ENCODE measurements at regions not wholly inside any gene's neighbourhood (a gene's known extent, or its start where the extent isn't known, plus 50 kb on each side); places are given as distances from the start of the nearest gene placed in this dataset.

- peak overlapping the region; percentile 12 to 82 for H3K27ac ChIP-seq (ENCODE audit: low read depth in 2 of 2, low read length in 1 of 2)
- H3K9me3 ChIP-seq (ENCODE audit: control insufficient read depth in 2 of 2, insufficient read depth in 1 of 2, low read depth in 1 of 2, low read length in 1 of 2): no peaks in the 10 kb centered on the region
- H3K36me3 ChIP-seq (ENCODE audit: control insufficient read depth in 2 of 2, insufficient read depth in 2 of 2, low read length in 1 of 2): no peaks in the 10 kb centered on the region
- 44 to 63% methylated on average over 4 of the region's 4 CpGs for WGBS, 2 donors
- H3K4me3 ChIP-seq (ENCODE audit: low read depth in 1 of 2, low read length in 2 of 2): no peak overlapping the region
- H3K4me1 ChIP-seq (ENCODE audit: control insufficient read depth in 2 of 2, insufficient read depth in 2 of 2, low read length in 1 of 2): peaks cover 0 to 17% of the 10 kb centered on the region in 2 donors
- no peaks in the 10 kb centered on the region for H3K27me3 ChIP-seq (ENCODE audit: control insufficient read depth in 1 of 2, insufficient read depth in 2 of 2, low read length in 2 of 2)
Measured at GRCh38 chr2:172227719-172228118, 125.0 kb upstream of the DLX2 start.

- Histone ChIP-seq H3K36me3 (ENCODE audit: control insufficient read depth in 2 of 2, insufficient read depth in 2 of 2, low read length in 1 of 2) (no peaks in the 10 kb centered on the region), H3K27me3 (ENCODE audit: control insufficient read depth in 1 of 2, insufficient read depth in 2 of 2, low read length in 2 of 2) (no peaks in the 10 kb centered on the region), H3K4me1 (ENCODE audit: control insufficient read depth in 2 of 2, insufficient read depth in 2 of 2, low read length in 1 of 2) (peaks cover 0 to 17% of the 10 kb centered on the region in 2 donors), H3K9me3 (ENCODE audit: control insufficient read depth in 2 of 2, insufficient read depth in 1 of 2, low read depth in 1 of 2, low read length in 1 of 2) (no peaks in the 10 kb centered on the region), H3K27ac (ENCODE audit: low read depth in 2 of 2, low read length in 1 of 2) (peak overlapping the region; percentile 50 to 82), H3K4me3 (ENCODE audit: low read depth in 1 of 2, low read length in 2 of 2) (no peak overlapping the region)
- WGBS, 2 donors: 31 to 60% methylated on average over 10 of the region's 10 CpGs
Measured at GRCh38 chr2:172228177-172228808, 125.6 kb upstream of the DLX2 start.

GRCh38 chr2:172229125-172229524, 126.4 kb upstream of the DLX2 start:
- peaks cover 0 to 17% of the 10 kb centered on the region in 2 donors for H3K4me1 ChIP-seq (ENCODE audit: control insufficient read depth in 2 of 2, insufficient read depth in 2 of 2, low read length in 1 of 2)

GRCh38 chr2:172230332-172230888, 127.7 kb upstream of the DLX2 start:
- no peak overlapping the region for H3K4me3 ChIP-seq (ENCODE audit: low read depth in 1 of 2, low read length in 2 of 2)
- peaks cover 0 to 24% of the 10 kb centered on the region in 2 donors for H3K4me1 ChIP-seq (ENCODE audit: control insufficient read depth in 2 of 2, insufficient read depth in 2 of 2, low read length in 1 of 2)
- H3K27me3 ChIP-seq (ENCODE audit: control insufficient read depth in 1 of 2, insufficient read depth in 2 of 2, low read length in 2 of 2): no peaks in the 10 kb centered on the region
- WGBS, 2 donors: 41 to 55% methylated on average over 5 of the region's 5 CpGs
- peak overlapping the region; percentile 76 to 77 for H3K27ac ChIP-seq (ENCODE audit: low read depth in 2 of 2, low read length in 1 of 2)
- H3K36me3 ChIP-seq (ENCODE audit: control insufficient read depth in 2 of 2, insufficient read depth in 2 of 2, low read length in 1 of 2): no peaks in the 10 kb centered on the region
- no peaks in the 10 kb centered on the region for H3K9me3 ChIP-seq (ENCODE audit: control insufficient read depth in 2 of 2, insufficient read depth in 1 of 2, low read depth in 1 of 2, low read length in 1 of 2)

More at GRCh38 chr2:172229125-172229524, 126.4 kb upstream of the DLX2 start:
- Histone ChIP-seq H3K4me3 (ENCODE audit: low read depth in 1 of 2, low read length in 2 of 2) (no peak overlapping the region), H3K27me3 (ENCODE audit: control insufficient read depth in 1 of 2, insufficient read depth in 2 of 2, low read length in 2 of 2) (no peaks in the 10 kb centered on the region), H3K36me3 (ENCODE audit: control insufficient read depth in 2 of 2, insufficient read depth in 2 of 2, low read length in 1 of 2) (no peaks in the 10 kb centered on the region), H3K27ac (ENCODE audit: low read depth in 2 of 2, low read length in 1 of 2) (no peak overlapping the region), H3K9me3 (ENCODE audit: control insufficient read depth in 2 of 2, insufficient read depth in 1 of 2, low read depth in 1 of 2, low read length in 1 of 2) (no peaks in the 10 kb centered on the region)
- WGBS, 2 donors: 36 to 56% methylated on average over 4 of the region's 4 CpGs

GRCh38 chr2:172230889-172231401, 128.2 kb upstream of the DLX2 start:
- H3K4me3 ChIP-seq (ENCODE audit: low read depth in 1 of 2, low read length in 2 of 2): no peak overlapping the region
- H3K9me3 ChIP-seq (ENCODE audit: control insufficient read depth in 2 of 2, insufficient read depth in 1 of 2, low read depth in 1 of 2, low read length in 1 of 2): no peaks in the 10 kb centered on the region
- 53 to 64% methylated on average over 6 of the region's 6 CpGs for WGBS, 2 donors
- H3K27me3 ChIP-seq (ENCODE audit: control insufficient read depth in 1 of 2, insufficient read depth in 2 of 2, low read length in 2 of 2): no peaks in the 10 kb centered on the region
- peaks cover 0 to 24% of the 10 kb centered on the region in 2 donors for H3K4me1 ChIP-seq (ENCODE audit: control insufficient read depth in 2 of 2, insufficient read depth in 2 of 2, low read length in 1 of 2)
- H3K27ac ChIP-seq (ENCODE audit: low read depth in 2 of 2, low read length in 1 of 2): peak overlapping the region; percentile 76 to 77
- H3K36me3 ChIP-seq (ENCODE audit: control insufficient read depth in 2 of 2, insufficient read depth in 2 of 2, low read length in 1 of 2): no peaks in the 10 kb centered on the region

- H3K4me3 ChIP-seq (ENCODE audit: low read depth in 1 of 2, low read length in 2 of 2): no peak overlapping the region
- H3K27ac ChIP-seq (ENCODE audit: low read depth in 2 of 2, low read length in 1 of 2): peak overlapping the region; percentile 76 to 77
- WGBS, 2 donors: 50 to 67% methylated on average over 3 of the region's 3 CpGs
- H3K36me3 ChIP-seq (ENCODE audit: control insufficient read depth in 2 of 2, insufficient read depth in 2 of 2, low read length in 1 of 2): no peaks in the 10 kb centered on the region
- H3K27me3 ChIP-seq (ENCODE audit: control insufficient read depth in 1 of 2, insufficient read depth in 2 of 2, low read length in 2 of 2): no peaks in the 10 kb centered on the region
- peaks cover 0 to 24% of the 10 kb centered on the region in 2 donors for H3K4me1 ChIP-seq (ENCODE audit: control insufficient read depth in 2 of 2, insufficient read depth in 2 of 2, low read length in 1 of 2)
- no peaks in the 10 kb centered on the region for H3K9me3 ChIP-seq (ENCODE audit: control insufficient read depth in 2 of 2, insufficient read depth in 1 of 2, low read depth in 1 of 2, low read length in 1 of 2)
Measured at GRCh38 chr2:172231508-172231907, 128.8 kb upstream of the DLX2 start.

- Histone ChIP-seq H3K36me3 (ENCODE audit: control insufficient read depth in 2 of 2, insufficient read depth in 2 of 2, low read length in 1 of 2) (no peaks in the 10 kb centered on the region), H3K9me3 (ENCODE audit: control insufficient read depth in 2 of 2, insufficient read depth in 1 of 2, low read depth in 1 of 2, low read length in 1 of 2) (no peaks in the 10 kb centered on the region), H3K27ac (ENCODE audit: low read depth in 2 of 2, low read length in 1 of 2) (peak overlapping the region in 1 of 2 donors; percentile 30), H3K4me1 (ENCODE audit: control insufficient read depth in 2 of 2, insufficient read depth in 2 of 2, low read length in 1 of 2) (peaks cover 0 to 23% of the 10 kb centered on the region in 2 donors), H3K27me3 (ENCODE audit: control insufficient read depth in 1 of 2, insufficient read depth in 2 of 2, low read length in 2 of 2) (no peaks in the 10 kb centered on the region), H3K4me3 (ENCODE audit: low read depth in 1 of 2, low read length in 2 of 2) (no peak overlapping the region)
- 73 to 76% methylated on average over 9 of the region's 9 CpGs for WGBS, 2 donors
Measured at GRCh38 chr2:172232708-172233396, 130.2 kb upstream of the DLX2 start.

DNA sequence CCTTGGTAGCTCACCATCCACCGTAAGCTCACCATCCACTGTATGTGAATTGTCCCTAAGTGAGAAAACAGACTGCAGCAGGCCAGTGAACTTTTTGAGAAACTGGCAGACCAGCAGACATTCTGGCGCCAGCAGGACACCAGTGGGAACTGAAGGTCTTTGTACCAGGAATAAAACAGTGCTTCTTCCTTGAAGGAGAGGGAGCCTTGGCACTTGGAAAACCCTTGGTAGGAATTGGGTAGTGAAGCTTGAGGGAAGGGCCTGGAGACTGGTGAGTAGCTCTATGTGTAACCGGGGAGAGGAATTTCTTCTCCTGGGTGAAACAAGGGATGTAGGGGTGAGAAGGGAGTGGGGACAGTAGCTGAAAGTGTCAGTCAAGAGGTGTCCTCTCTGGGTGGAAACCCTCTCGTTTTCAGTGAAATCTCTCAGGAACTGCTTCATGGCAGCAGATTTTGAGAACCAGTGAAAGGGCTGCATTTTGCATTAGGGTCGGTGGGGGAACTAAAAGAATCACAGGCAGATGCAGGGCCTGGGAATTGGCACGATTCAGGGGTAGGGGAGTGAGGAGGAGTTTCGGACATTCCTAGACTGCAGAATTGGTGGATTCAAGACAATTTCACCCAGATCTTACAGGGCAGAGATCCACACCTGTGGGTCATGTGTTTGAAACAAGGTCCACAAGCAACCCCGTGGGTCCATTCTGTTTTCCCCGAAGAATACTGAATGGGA, 131.5 kb upstream of the DLX2 start:
- Histone ChIP-seq H3K36me3 (ENCODE audit: control insufficient read depth in 2 of 2, insufficient read depth in 2 of 2, low read length in 1 of 2) (no peaks in the 10 kb centered on the region), H3K27ac (ENCODE audit: low read depth in 2 of 2, low read length in 1 of 2) (no peak overlapping the region), H3K27me3 (ENCODE audit: control insufficient read depth in 1 of 2, insufficient read depth in 2 of 2, low read length in 2 of 2) (no peaks in the 10 kb centered on the region), H3K9me3 (ENCODE audit: control insufficient read depth in 2 of 2, insufficient read depth in 1 of 2, low read depth in 1 of 2, low read length in 1 of 2) (no peaks in the 10 kb centered on the region), H3K4me3 (ENCODE audit: low read depth in 1 of 2, low read length in 2 of 2) (no peak overlapping the region), H3K4me1 (ENCODE audit: control insufficient read depth in 2 of 2, insufficient read depth in 2 of 2, low read length in 1 of 2) (peaks cover 0 to 23% of the 10 kb centered on the region in 2 donors)
- 69 to 70% methylated on average over 9 of the region's 9 CpGs for WGBS, 2 donors

Measured in esophagus (tissue), 2 donors.